ENCODE measurements at regions not wholly inside any gene's neighbourhood (a gene's known extent, or its start where the extent isn't known, plus 50 kb on each side); places are given as distances from the start of the nearest gene placed in this dataset.

DNA sequence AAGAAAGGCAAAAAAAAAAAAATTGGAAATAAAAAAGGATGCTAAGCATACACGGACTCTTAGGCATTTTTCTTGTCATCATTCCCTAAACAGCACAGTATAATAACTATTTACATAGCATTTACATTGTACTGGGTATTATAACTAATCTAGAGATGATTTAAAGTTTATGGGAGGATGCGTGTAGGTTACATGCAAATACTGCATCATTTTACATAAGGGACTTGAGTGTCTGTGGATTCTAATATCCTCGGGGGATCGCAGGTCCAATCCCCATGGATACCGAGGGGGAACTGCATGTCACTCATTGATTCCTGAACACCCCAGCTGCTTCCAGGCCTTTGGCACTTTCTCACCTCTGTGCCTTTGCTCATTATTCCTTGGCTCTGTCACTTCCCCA is 57.8 kb upstream of the SIPA1L2 start:
- TF ChIP-seq EZH2 (IDR thresholded peaks at IDR 0.05; ENCODE audit: insufficient read depth, poor library complexity, severe bottlenecking) (no peak), EZH2phosphoT487 (IDR thresholded peaks at IDR 0.05; ENCODE audit: insufficient read depth, low read depth) (no peak)
